RWPE2 (cell line): ENCODE measurements at regions not wholly inside any gene's neighbourhood (a gene's known extent, or its start where the extent isn't known, plus 50 kb on each side); places are given as distances from the start of the nearest gene placed in this dataset.

Experiments
- ATAC-seq: fragments of 200-7000 bp; cut with Tn5 transposase; 3 replicates; pipeline ENCODE4 v1.9.1; 2021; ENCODE audit warnings: low read depth
- DNase-seq: peaks from one replicate; pipeline ENCODE4 v3.0.0-alpha.2; 2020; ENCODE audit warnings: low spot score
- H3K27ac ChIP-seq: fragments of 450-650 bp; 2 replicates; pipeline ENCODE4 v1.5.1; 2017; ENCODE audit warnings: mild to moderate bottlenecking; ENCODE audit not compliant: poor library complexity, severe bottlenecking
- H3K27me3 ChIP-seq: fragments of 250-450 bp; sonication (Bioruptor Pico); 2 replicates; pipeline ENCODE4 v1.5.1; 2021; ENCODE audit warnings: mild to moderate bottlenecking, moderate library complexity; ENCODE audit not compliant: insufficient read depth, poor library complexity, severe bottlenecking
- H3K36me3 ChIP-seq: fragments of 250-450 bp; sonication (Bioruptor Pico); 2 replicates; pipeline ENCODE4 v1.5.1; 2020; ENCODE audit warnings: low read depth, mild to moderate bottlenecking, moderate library complexity
- H3K4me1 ChIP-seq: fragments of 250-450 bp; sonication (Bioruptor Pico); 2 replicates; pipeline ENCODE4 v1.5.1; 2021; ENCODE audit warnings: mild to moderate bottlenecking, moderate library complexity; ENCODE audit not compliant: insufficient read depth, poor library complexity, severe bottlenecking
- H3K4me3 ChIP-seq: fragments of 250-450 bp; sonication (Bioruptor Pico); 2 replicates; pipeline ENCODE4 v1.5.1; 2021; ENCODE audit warnings: mild to moderate bottlenecking, moderate library complexity; ENCODE audit not compliant: severe bottlenecking
- H3K9me3 ChIP-seq: fragments of 250-450 bp; sonication (Bioruptor Pico); 2 replicates; pipeline ENCODE4 v1.5.1; 2021; ENCODE audit warnings: mild to moderate bottlenecking, moderate library complexity; ENCODE audit not compliant: severe bottlenecking
- CTCF ChIP-seq: fragments of 450-650 bp; IDR thresholded peaks from one replicate; pipeline ENCODE4 v1.5.1; 2017; ENCODE audit warnings: mild to moderate bottlenecking, moderate library complexity; ENCODE audit not compliant: poor library complexity, severe bottlenecking

GRCh38 chr12:97977870-97978405, 515.3 kb downstream of the RMST start:
- no peak for TF ChIP-seq CTCF
- Histone ChIP-seq H3K4me3 (no peak overlapping the region), H3K4me1 (no peaks in the 10 kb centered on the region), H3K36me3 (no peaks in the 10 kb centered on the region), H3K27me3 (no peaks in the 10 kb centered on the region), H3K9me3 (no peaks in the 10 kb centered on the region), H3K27ac (no peak overlapping the region)
- ATAC-seq (no peak), DNase-seq (no peak)

GRCh38 chr12:97982684-97983083, 520.1 kb downstream of the RMST start:
- Histone ChIP-seq H3K4me1 (no peaks in the 10 kb centered on the region), H3K36me3 (no peaks in the 10 kb centered on the region), H3K27me3 (no peaks in the 10 kb centered on the region), H3K27ac (no peak overlapping the region), H3K4me3 (no peak overlapping the region), H3K9me3 (no peaks in the 10 kb centered on the region)
- no peak for TF ChIP-seq CTCF
- DNase-seq (no peak), ATAC-seq (no peak)

GRCh38 chr12:97983796-97984195, 521.2 kb downstream of the RMST start:
- Histone ChIP-seq H3K27me3 (no peaks in the 10 kb centered on the region), H3K27ac (no peak overlapping the region), H3K36me3 (no peaks in the 10 kb centered on the region), H3K4me3 (no peak overlapping the region), H3K9me3 (no peaks in the 10 kb centered on the region), H3K4me1 (no peaks in the 10 kb centered on the region)
- no peak for DNase-seq
- no peak for TF ChIP-seq CTCF
- ATAC-seq, result no peak

GRCh38 chr12:97984436-97984835, 521.8 kb downstream of the RMST start:
- Histone ChIP-seq H3K36me3 (no peaks in the 10 kb centered on the region), H3K27me3 (no peaks in the 10 kb centered on the region), H3K4me1 (no peaks in the 10 kb centered on the region), H3K9me3 (no peaks in the 10 kb centered on the region), H3K4me3 (no peak overlapping the region), H3K27ac (no peak overlapping the region)
- DNase-seq, result no peak
- ATAC-seq, result no peak
- no peak for TF ChIP-seq CTCF

GRCh38 chr12:97984974-97985580, 522.5 kb downstream of the RMST start:
- Histone ChIP-seq H3K36me3 (no peaks in the 10 kb centered on the region), H3K9me3 (no peaks in the 10 kb centered on the region), H3K4me1 (no peaks in the 10 kb centered on the region), H3K27me3 (no peaks in the 10 kb centered on the region), H3K27ac (no peak overlapping the region), H3K4me3 (no peak overlapping the region)
- DNase-seq (no peak), ATAC-seq (no peak)
- no peak for TF ChIP-seq CTCF
